Sigmoid colon (tissue), 6 donors: ENCODE measurements at regions not wholly inside any gene's neighbourhood (a gene's known extent, or its start where the extent isn't known, plus 50 kb on each side); places are given as distances from the start of the nearest gene placed in this dataset.

Source experiments
- DNase-seq: peaks from one replicate; pipeline ENCODE4 v3.0.0-alpha.2; 2019
- H3K27ac ChIP-seq, 4 donors: fragments of 200-600 bp; sonication (generic); one replicate each; pipeline ENCODE4 v1.5.1; 2016 to 2019; ENCODE audit warnings: mild to moderate bottlenecking in 1 of 4
- H3K27me3 ChIP-seq, 3 donors: fragments of 200-600 bp; sonication (generic); one replicate each; pipeline ENCODE4 v1.5.1; 2019; ENCODE audit warnings: mild to moderate bottlenecking in 1 of 3
- H3K36me3 ChIP-seq, 4 donors: fragments of 200-600 bp; sonication (generic); one replicate each; pipeline ENCODE4 v1.5.1; 2016 to 2019
- H3K4me1 ChIP-seq, 4 donors: fragments of 200-600 bp; sonication (generic); one replicate each; pipeline ENCODE4 v1.5.1; 2017 to 2019
- H3K4me3 ChIP-seq, 4 donors: fragments of 200-600 bp; sonication (generic); one replicate each; pipeline ENCODE4 v1.5.1; 2017 to 2019; ENCODE audit warnings: mild to moderate bottlenecking in 2 of 4, moderate library complexity in 1 of 4
- H3K9me3 ChIP-seq, 4 donors: fragments of 200-600 bp in 3 of 4; sonication (generic) in 3 of 4; one replicate each; pipeline versions ENCODE4 v1.5.1 to v1.6.1; 2013 to 2019
- CTCF ChIP-seq, 4 experiments: fragments of 450-650 bp in 3 of 4; fragments of 200-600 bp in 1 of 4; IDR thresholded peaks; one replicate each; pipeline ENCODE4 v1.5.1; 2016 to 2019; ENCODE audit warnings: antibody characterized with exemption in 4 of 4, mild to moderate bottlenecking in 3 of 4, moderate library complexity in 2 of 4
- EP300 ChIP-seq, 4 donors: sonication (generic); formaldehyde crosslinking; IDR thresholded peaks; one replicate each; pipeline ENCODE4 v1.6.1; 2017; ENCODE audit warnings: antibody characterized with exemption in 4 of 4
- POLR2A ChIP-seq, 2 donors: fragments of 450-650 bp; IDR thresholded peaks; one replicate each; pipeline ENCODE4 v1.6.1; 2016; ENCODE audit warnings: antibody characterized with exemption in 2 of 2, mild to moderate bottlenecking in 2 of 2, moderate library complexity in 2 of 2
- POLR2AphosphoS5 ChIP-seq, 4 donors: sonication (generic); formaldehyde crosslinking; IDR thresholded peaks; one replicate each; pipeline ENCODE4 v1.6.1; 2017; ENCODE audit warnings: antibody characterized with exemption in 4 of 4
- WGBS, 2 donors: extraction: QIAGEN DNeasy Blood & Tissue Kit; methylation state at CpG; one replicate each; pipeline ENCODE4 v1.1.7; 2013; 5-methylcytosine and 5-hydroxymethylcytosine counted together
- intact Hi-C: fragments of 100-400 bp; cut with DNase I; formaldehyde crosslinking; loops from one replicate; pipeline ENCODE4 v1.15.1; 2023
- donor health status: healthy with polysubstance abuse.
- donor health status: healthy.

- Histone ChIP-seq H3K4me3 (no peak overlapping the region), H3K9me3 (peaks cover 0 to 4% (median 0%) of the 10 kb centered on the region in 4 donors), H3K27me3 (no peaks in the 10 kb centered on the region), H3K4me1 (no peaks in the 10 kb centered on the region), H3K36me3 (no peaks in the 10 kb centered on the region), H3K27ac (no peak overlapping the region)
- intact Hi-C loops, result no loop called here
- WGBS, 2 donors, result 89 to 91% methylated on average over 1 of the region's 1 CpG
- TF ChIP-seq POLR2AphosphoS5 (IDR thresholded peaks at IDR 0.05), result no peak
- no peak for TF ChIP-seq CTCF (IDR thresholded peaks at IDR 0.05)
- TF ChIP-seq POLR2A (IDR thresholded peaks at IDR 0.05), result no peak
- no peak for TF ChIP-seq EP300 (IDR thresholded peaks at IDR 0.05)
- DNase-seq, result no peak
These were observed 1253.7 kb downstream of the TECRL start for GRCh38 chr4:63155561-63155960.

GRCh38 chr4:63123441-63123840, 1285.8 kb downstream of the TECRL start:
- H3K9me3 ChIP-seq, result no peaks in the 10 kb centered on the region
- TF ChIP-seq POLR2A (IDR thresholded peaks at IDR 0.05), result no peak
- no peak for TF ChIP-seq EP300 (IDR thresholded peaks at IDR 0.05)
- no peak for TF ChIP-seq CTCF (IDR thresholded peaks at IDR 0.05)
- no peak for TF ChIP-seq POLR2AphosphoS5 (IDR thresholded peaks at IDR 0.05)
- H3K27me3 ChIP-seq, result no peaks in the 10 kb centered on the region
- DNase-seq, result no peak
- H3K27ac ChIP-seq, result no peak overlapping the region
- no peaks in the 10 kb centered on the region for H3K4me1 ChIP-seq
- intact Hi-C loops, result no loop called here
- no peaks in the 10 kb centered on the region for H3K36me3 ChIP-seq
- H3K4me3 ChIP-seq, result no peak overlapping the region
- 89 to 91% methylated on average over 5 of the region's 5 CpGs for WGBS, 2 donors

- no peak for DNase-seq
- no peaks in the 10 kb centered on the region for H3K4me1 ChIP-seq
- no peak overlapping the region for H3K4me3 ChIP-seq
- H3K9me3 ChIP-seq, result no peaks in the 10 kb centered on the region
- H3K36me3 ChIP-seq, result no peaks in the 10 kb centered on the region
- WGBS, 2 donors, result 96 to 100% methylated on average over 2 of the region's 2 CpGs
- intact Hi-C loops, result no loop called here
- no peak overlapping the region for H3K27ac ChIP-seq
- no peaks in the 10 kb centered on the region for H3K27me3 ChIP-seq
- TF ChIP-seq EP300 (IDR thresholded peaks at IDR 0.05) (no peak), CTCF (IDR thresholded peaks at IDR 0.05) (no peak), POLR2AphosphoS5 (IDR thresholded peaks at IDR 0.05) (no peak), POLR2A (IDR thresholded peaks at IDR 0.05) (no peak)
These were observed 1286.3 kb downstream of the TECRL start for GRCh38 chr4:63122955-63123354.

- Histone ChIP-seq H3K27me3 (no peaks in the 10 kb centered on the region), H3K36me3 (no peaks in the 10 kb centered on the region), H3K9me3 (no peaks in the 10 kb centered on the region), H3K4me3 (no peak overlapping the region), H3K27ac (no peak overlapping the region), H3K4me1 (no peaks in the 10 kb centered on the region)
- 87 to 88% methylated on average over 3 of the region's 3 CpGs for WGBS, 2 donors
- no peak for DNase-seq
- intact Hi-C loops, result no loop called here
- TF ChIP-seq CTCF (IDR thresholded peaks at IDR 0.05) (no peak), POLR2AphosphoS5 (IDR thresholded peaks at IDR 0.05) (no peak), POLR2A (IDR thresholded peaks at IDR 0.05) (no peak), EP300 (IDR thresholded peaks at IDR 0.05) (no peak)
These were observed 1302.7 kb downstream of the TECRL start for GRCh38 chr4:63106600-63106999.

GRCh38 chr4:63105839-63106238, 1303.4 kb downstream of the TECRL start:
- Histone ChIP-seq H3K9me3 (no peaks in the 10 kb centered on the region), H3K27ac (no peak overlapping the region), H3K4me3 (no peak overlapping the region), H3K36me3 (no peaks in the 10 kb centered on the region), H3K4me1 (no peaks in the 10 kb centered on the region), H3K27me3 (no peaks in the 10 kb centered on the region)
- TF ChIP-seq POLR2A (IDR thresholded peaks at IDR 0.05), result no peak
- TF ChIP-seq POLR2AphosphoS5 (IDR thresholded peaks at IDR 0.05), result no peak
- TF ChIP-seq CTCF (IDR thresholded peaks at IDR 0.05), result no peak
- TF ChIP-seq EP300 (IDR thresholded peaks at IDR 0.05), result no peak
- intact Hi-C loops, result no loop called here
- DNase-seq, result no peak
